ENCODE measurements at regions not wholly inside any gene's neighbourhood (a gene's known extent, or its start where the extent isn't known, plus 50 kb on each side); places are given as distances from the start of the nearest gene placed in this dataset.
"Not testable (repeated sequence)": the region's sequence is repeated elsewhere in the genome, so short reads cannot be mapped to it uniquely, and the experiment has no call there.

GRCh38 chr5:32842813-32843530, 131.9 kb downstream of the NPR3 start:
- DNase-seq, result no peak

- DNase-seq, result no peak
Observed at GRCh38 chr5:32843531-32843895, 132.4 kb downstream of the NPR3 start.

GRCh38 chr5:32845171-32845570, 134.1 kb downstream of the NPR3 start:
- DNase-seq, result no peak

- no peak for DNase-seq
Observed at GRCh38 chr5:32848120-32848519, 137.0 kb downstream of the NPR3 start.

GRCh38 chr5:32848681-32849080, 137.6 kb downstream of the NPR3 start:
- no peak for DNase-seq

- DNase-seq, result no peak
Observed at GRCh38 chr5:32850817-32851496, 139.8 kb downstream of the NPR3 start.

- no peak for DNase-seq
Observed at GRCh38 chr5:32851559-32852173, 140.5 kb downstream of the NPR3 start.

GRCh38 chr5:32852535-32852934, 141.4 kb downstream of the NPR3 start:
- DNase-seq, result no peak

- DNase-seq, result no peak
Observed at GRCh38 chr5:32852976-32853375, 141.9 kb downstream of the NPR3 start.

- DNase-seq, result no peak
Observed at GRCh38 chr5:32854473-32854872, 143.4 kb downstream of the NPR3 start.

- DNase-seq, result no peak
Observed at GRCh38 chr5:32859211-32859641, 148.1 kb downstream of the NPR3 start.

- no peak for DNase-seq
Observed at GRCh38 chr5:32865475-32865874, 154.4 kb downstream of the NPR3 start.

- DNase-seq, result no peak
Observed at GRCh38 chr5:32866138-32866537, 155.0 kb downstream of the NPR3 start.

GRCh38 chr5:32869216-32869615, 158.1 kb downstream of the NPR3 start:
- no peak for DNase-seq

- DNase-seq, result no peak
Observed at GRCh38 chr5:32876791-32877190, 165.7 kb downstream of the NPR3 start.

- DNase-seq, result not testable (repeated sequence)
Observed at GRCh38 chr5:32879364-32879763, 168.2 kb downstream of the NPR3 start.

- no peak for DNase-seq
Observed at GRCh38 chr5:32880796-32881195, 169.7 kb downstream of the NPR3 start.

- no peak for DNase-seq
Observed at GRCh38 chr5:32887390-32887789, 176.3 kb downstream of the NPR3 start.

- DNase-seq, result no peak
Observed at GRCh38 chr5:32889078-32889477, 178.0 kb downstream of the NPR3 start.

GRCh38 chr5:32903613-32904012, 192.5 kb downstream of the NPR3 start:
- no peak for DNase-seq

- DNase-seq, result no peak
Observed at GRCh38 chr5:32908641-32909040, 197.5 kb downstream of the NPR3 start.

GRCh38 chr5:32909207-32909606, 198.1 kb downstream of the NPR3 start:
- no peak for DNase-seq

- DNase-seq, result no peak
Observed at GRCh38 chr5:32916648-32917047, 205.5 kb downstream of the NPR3 start.

GRCh38 chr5:32928761-32929160, 217.6 kb downstream of the NPR3 start:
- DNase-seq, result no peak

All from GF-D8 (cell line).